Keratinocyte (primary cell): ENCODE measurements at regions not wholly inside any gene's neighbourhood (a gene's known extent, or its start where the extent isn't known, plus 50 kb on each side); places are given as distances from the start of the nearest gene placed in this dataset.

Experiments
- DNase-seq: peaks from one replicate; pipeline ENCODE4 v3.0.0-alpha.2; 2011; ENCODE audit warnings: low read depth, missing footprints, low spot score
- FAIRE-seq: peaks from 2 replicates; lab custom pipeline; 2011; peaks lifted over from hg19 to GRCh38; lab: Jason Lieb, UNC
- H2AFZ ChIP-seq: 2 replicates; pipeline ENCODE4 v1.6.0; 2012; ENCODE audit warnings: low read length, control low read depth, inconsistent platforms; ENCODE audit not compliant: control insufficient read depth
- H3K27ac ChIP-seq: 2 replicates; pipeline ENCODE4 v1.5.1; 2011; ENCODE audit warnings: low read length; ENCODE audit not compliant: control insufficient read depth, insufficient read depth
- H3K27me3 ChIP-seq: 3 replicates; pipeline ENCODE4 v1.6.0; 2011; ENCODE audit warnings: low read length; ENCODE audit not compliant: control insufficient read depth, insufficient read depth; ENCODE audit errors: extremely low read depth
- H3K36me3 ChIP-seq, 2 experiments: 2 replicates in 1 of 2; 3 replicates in 1 of 2; pipeline ENCODE4 v1.5.1; 2011; ENCODE audit warnings: low read length in 2 of 2, mild to moderate bottlenecking in 1 of 2; ENCODE audit not compliant: control insufficient read depth in 2 of 2, insufficient read depth in 2 of 2; ENCODE audit errors: extremely low read depth in 1 of 2
- H3K4me1 ChIP-seq: 3 replicates; pipeline ENCODE4 v1.5.1; 2011; ENCODE audit warnings: low read length; ENCODE audit not compliant: control insufficient read depth, insufficient read depth; ENCODE audit errors: extremely low read depth
- H3K4me2 ChIP-seq: 3 replicates; pipeline ENCODE4 v1.6.0; 2011; ENCODE audit warnings: low read depth, low read length; ENCODE audit not compliant: control insufficient read depth, insufficient read depth; ENCODE audit errors: extremely low read depth
- H3K4me3 ChIP-seq, 3 experiments: fragments of 200-600 bp in 1 of 3; sonication (generic) in 1 of 3; 2 replicates in 2 of 3; 3 replicates in 1 of 3; pipeline ENCODE4 v1.5.1; 2011 to 2016; ENCODE audit warnings: low read length in 3 of 3, mild to moderate bottlenecking in 3 of 3, control low read depth in 2 of 3, inconsistent platforms in 1 of 3, low read depth in 1 of 3, mixed read lengths in 1 of 3, mixed run types in 1 of 3, moderate library complexity in 1 of 3; ENCODE audit not compliant: control insufficient read depth in 2 of 3, insufficient read depth in 2 of 3; ENCODE audit errors: extremely low read depth in 1 of 3
- H3K79me2 ChIP-seq: 2 replicates; pipeline ENCODE4 v1.6.0; 2012; ENCODE audit warnings: low read length; ENCODE audit not compliant: control insufficient read depth, insufficient read depth
- H3K9ac ChIP-seq: 3 replicates; pipeline ENCODE4 v1.6.0; 2011; ENCODE audit warnings: low read length; ENCODE audit not compliant: control insufficient read depth, insufficient read depth; ENCODE audit errors: extremely low read depth
- H3K9me1 ChIP-seq: 3 replicates; pipeline ENCODE4 v1.6.0; 2011; ENCODE audit warnings: low read length; ENCODE audit not compliant: control insufficient read depth, insufficient read depth; ENCODE audit errors: extremely low read depth
- H3K9me3 ChIP-seq: 2 replicates; pipeline ENCODE4 v1.5.1; 2012; ENCODE audit warnings: low read depth, low read length; ENCODE audit not compliant: control insufficient read depth
- H4K20me1 ChIP-seq: 3 replicates; pipeline ENCODE4 v1.6.0; 2011; ENCODE audit warnings: low read length; ENCODE audit not compliant: control insufficient read depth, insufficient read depth; ENCODE audit errors: extremely low read depth
- CTCF ChIP-seq, 3 experiments: IDR thresholded peaks in 1 of 3; conservative IDR thresholded peaks in 1 of 3; optimal IDR thresholded peaks in 1 of 3; 2 replicates in 2 of 3; 3 replicates in 1 of 3; pipeline versions ENCODE3 to v1.5.1; 2011; ENCODE audit warnings: low read length in 3 of 3, mild to moderate bottlenecking in 3 of 3, moderate library complexity in 2 of 3, control low read depth in 1 of 3, inconsistent platforms in 1 of 3; ENCODE audit not compliant: insufficient read depth in 2 of 3; ENCODE audit errors: extremely low read depth in 1 of 3
- EZH2 ChIP-seq: IDR thresholded peaks from one replicate; pipeline ENCODE4 v1.6.1; 2012; ENCODE audit warnings: inconsistent platforms, mild to moderate bottlenecking, low read length, moderate library complexity
- dilution Hi-C: fragments of 300-500 bp; cut with MboI; formaldehyde crosslinking; loops from one replicate; pipeline ENCODE4 v1.7.0; 2020; ENCODE audit warnings: low sequenced_read_pairs; ENCODE audit not compliant: extremely low pct_ligation_motif_present

GRCh38 chr11:70914496-70914895, 337.9 kb downstream of the SHANK2 start:
- no peak overlapping the region for H2AFZ ChIP-seq
- peaks cover 3% of the 10 kb centered on the region for H3K9me3 ChIP-seq
- H3K79me2 ChIP-seq, result no peaks in the 10 kb centered on the region
- FAIRE-seq (no peak), DNase-seq (no peak)
- no peak overlapping the region for H3K4me2 ChIP-seq
- TF ChIP-seq EZH2 (no peak), CTCF (optimal IDR thresholded peaks at IDR 0.05 in 1 of 3, IDR thresholded peaks at IDR 0.05 in 1 of 3, conservative IDR thresholded peaks at IDR 0.05 in 1 of 3; ENCODE audit: extremely low read depth in 1 of 3, insufficient read depth in 2 of 3, low read length in 3 of 3) (no peak)
- no peaks in the 10 kb centered on the region for H3K9me1 ChIP-seq
- dilution Hi-C loops, result no loop called here
- H3K36me3 ChIP-seq, result no peaks in the 10 kb centered on the region
- no peaks in the 10 kb centered on the region for H4K20me1 ChIP-seq
- H3K4me1 ChIP-seq, result no peaks in the 10 kb centered on the region
- no peak overlapping the region for H3K4me3 ChIP-seq
- H3K9ac ChIP-seq, result no peak overlapping the region
- no peaks in the 10 kb centered on the region for H3K27me3 ChIP-seq
- no peak overlapping the region for H3K27ac ChIP-seq

- dilution Hi-C loops, result no loop called here
- Histone ChIP-seq H3K27me3 (no peaks in the 10 kb centered on the region), H3K4me2 (no peak overlapping the region), H3K79me2 (no peaks in the 10 kb centered on the region), H3K9me1 (no peaks in the 10 kb centered on the region), H4K20me1 (no peaks in the 10 kb centered on the region), H3K9ac (no peak overlapping the region), H3K36me3 (no peaks in the 10 kb centered on the region), H3K4me1 (no peaks in the 10 kb centered on the region), H3K4me3 (no peak overlapping the region), H3K27ac (no peak overlapping the region), H2AFZ (no peak overlapping the region), H3K9me3 (peaks cover 3% of the 10 kb centered on the region)
- DNase-seq (no peak), FAIRE-seq (no peak)
- TF ChIP-seq EZH2, result no peak
- TF ChIP-seq CTCF (optimal IDR thresholded peaks at IDR 0.05 in 1 of 3, IDR thresholded peaks at IDR 0.05 in 1 of 3, conservative IDR thresholded peaks at IDR 0.05 in 1 of 3; ENCODE audit: extremely low read depth in 1 of 3, insufficient read depth in 2 of 3, low read length in 3 of 3), result no peak
Measured at GRCh38 chr11:70915158-70915985, 337.0 kb downstream of the SHANK2 start.
